ENCODE measurements at regions not wholly inside any gene's neighbourhood (a gene's known extent, or its start where the extent isn't known, plus 50 kb on each side); places are given as distances from the start of the nearest gene placed in this dataset.
"Not testable (repeated sequence)": the region's sequence is repeated elsewhere in the genome, so short reads cannot be mapped to it uniquely, and the experiment has no call there.

DNA sequence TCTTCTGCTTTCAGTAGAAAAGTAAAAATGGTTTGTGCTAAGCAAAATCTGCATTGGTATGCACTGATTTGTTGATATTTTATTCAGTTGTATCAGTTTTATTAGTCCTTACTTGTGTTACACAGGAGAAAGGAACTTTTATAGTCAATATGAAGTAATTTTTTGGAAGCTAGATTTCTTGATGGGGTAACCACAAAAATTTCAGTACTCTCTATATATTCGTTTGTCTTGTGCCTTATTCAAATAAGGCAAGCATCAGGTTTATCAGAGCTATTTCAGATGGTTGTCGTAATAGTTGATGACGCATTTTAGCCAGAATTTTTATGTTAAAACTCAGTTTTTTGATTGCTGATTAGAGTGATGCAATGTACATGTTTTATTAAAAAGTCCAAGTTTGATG is 50.7 kb upstream of the NIPA1 start:
- Histone ChIP-seq H3K4me3 (ENCODE audit: low read depth, low read length) (no peak overlapping the region), H3K27ac (ENCODE audit: insufficient read depth, low read length, poor library complexity, severe bottlenecking) (no peak overlapping the region), H3K9me3 (ENCODE audit: control insufficient read depth in 2 of 2, low read length in 2 of 2) (no peaks in the 10 kb centered on the region), H3K27me3 (ENCODE audit: control insufficient read depth, insufficient read depth, low read length) (peaks cover 2% of the 10 kb centered on the region), H3K4me1 (ENCODE audit: control insufficient read depth, insufficient read depth, low read length, poor library complexity, severe bottlenecking) (no peaks in the 10 kb centered on the region), H3K36me3 (ENCODE audit: control insufficient read depth, insufficient read depth, low read length) (no peaks in the 10 kb centered on the region)
- H3K4me3 Mint-ChIP-seq = no peak overlapping the region
- H3K4me1 Mint-ChIP-seq = peaks cover 0 to 6% (median 3%) of the 10 kb centered on the region in 4 donors
- H3K36me3 Mint-ChIP-seq = no peaks in the 10 kb centered on the region
- DNase-seq = no peak
- H3K27ac Mint-ChIP-seq = no peak overlapping the region
- no peak for ATAC-seq (ENCODE audit: low read depth in 2 of 2)
- peaks cover 0 to 2% (median 0%) of the 10 kb centered on the region in 7 donors for H3K9me3 Mint-ChIP-seq
- peaks cover 52% of the 10 kb centered on the region for H3K27me3 Mint-ChIP-seq

DNA sequence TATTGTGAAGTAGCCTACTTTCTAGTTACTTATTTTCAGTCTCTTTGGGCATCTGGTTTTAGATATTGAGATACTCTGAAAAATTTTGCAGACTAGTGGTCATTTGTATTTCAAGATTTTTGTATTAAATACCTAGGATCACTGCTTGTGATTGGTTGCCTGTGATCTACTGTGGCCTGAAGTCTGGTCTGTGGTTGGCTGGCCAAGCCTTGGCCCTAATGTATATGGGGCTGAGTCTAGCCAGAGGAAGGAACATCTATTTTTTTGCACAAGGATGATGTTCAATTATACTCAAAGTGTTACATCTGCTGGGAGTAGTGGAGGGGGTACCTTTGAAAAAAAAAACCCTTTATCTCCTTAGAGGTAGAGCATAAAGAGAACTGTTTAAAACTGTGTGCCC is 50.2 kb upstream of the NIPA1 start:
- H3K27me3 ChIP-seq (ENCODE audit: control insufficient read depth, insufficient read depth, low read length); H3K36me3 ChIP-seq (ENCODE audit: control insufficient read depth, insufficient read depth, low read length); H3K4me3 ChIP-seq (ENCODE audit: low read depth, low read length); DNase-seq; H3K9me3 ChIP-seq (ENCODE audit: control insufficient read depth in 2 of 2, low read length in 2 of 2); H3K4me1 Mint-ChIP-seq; H3K4me3 Mint-ChIP-seq; H3K27ac ChIP-seq (ENCODE audit: insufficient read depth, low read length, poor library complexity, severe bottlenecking); H3K36me3 Mint-ChIP-seq; H3K9me3 Mint-ChIP-seq; ATAC-seq (ENCODE audit: low read depth in 2 of 2); H3K27ac Mint-ChIP-seq; H3K4me1 ChIP-seq (ENCODE audit: control insufficient read depth, insufficient read depth, low read length, poor library complexity, severe bottlenecking): not testable (repeated sequence)
- H3K27me3 Mint-ChIP-seq = peaks cover 52% of the 10 kb centered on the region
